GM21381 (cell line): ENCODE measurements at regions not wholly inside any gene's neighbourhood (a gene's known extent, or its start where the extent isn't known, plus 50 kb on each side); places are given as distances from the start of the nearest gene placed in this dataset.

ENCODE experiments used
- ATAC-seq: cut with Tn5 transposase; IDR thresholded peaks from one replicate; pipeline ENCODE4 v1.9.1; 2021; ENCODE audit warnings: mild to moderate bottlenecking, moderate library complexity; ENCODE audit not compliant: unreplicated experiment

GRCh38 chr6:163948250-163948649 is 533.7 kb downstream of the QKI start:
- ATAC-seq = no peak

- no peak for ATAC-seq
Measured at GRCh38 chr6:163947276-163947675, 532.8 kb downstream of the QKI start.

GRCh38 chr6:163946437-163946836 is 531.9 kb downstream of the QKI start:
- no peak for ATAC-seq

- ATAC-seq = no peak
Measured at GRCh38 chr6:163945808-163946207, 531.3 kb downstream of the QKI start.

- no peak for ATAC-seq
Measured at GRCh38 chr6:163944897-163945296, 530.4 kb downstream of the QKI start.

GRCh38 chr6:163943607-163944385 is 529.3 kb downstream of the QKI start:
- no peak for ATAC-seq

- no peak for ATAC-seq
Measured at GRCh38 chr6:163942790-163943189, 528.3 kb downstream of the QKI start.

- ATAC-seq = no peak
Measured at GRCh38 chr6:163941624-163941976, 527.1 kb downstream of the QKI start.

GRCh38 chr6:163940705-163941623 is 526.4 kb downstream of the QKI start:
- no peak for ATAC-seq

- ATAC-seq = no peak
Measured at GRCh38 chr6:163937071-163937470, 522.6 kb downstream of the QKI start.

GRCh38 chr6:163935158-163935762 is 520.7 kb downstream of the QKI start:
- ATAC-seq = no peak

- no peak for ATAC-seq
Measured at GRCh38 chr6:163930012-163930411, 515.5 kb downstream of the QKI start.

GRCh38 chr6:163929538-163929937 is 515.0 kb downstream of the QKI start:
- ATAC-seq = no peak

GRCh38 chr6:163926642-163927041 is 512.1 kb downstream of the QKI start:
- ATAC-seq = no peak

- ATAC-seq = no peak
Measured at GRCh38 chr6:163925839-163926238, 511.3 kb downstream of the QKI start.

- no peak for ATAC-seq
Measured at GRCh38 chr6:163923658-163924411, 509.3 kb downstream of the QKI start.

GRCh38 chr6:163922562-163922961 is 508.0 kb downstream of the QKI start:
- ATAC-seq = no peak

- no peak for ATAC-seq
Measured at GRCh38 chr6:163919652-163920051, 505.1 kb downstream of the QKI start.

GRCh38 chr6:163916315-163917081 is 502.0 kb downstream of the QKI start:
- no peak for ATAC-seq

- ATAC-seq = no peak
Measured at GRCh38 chr6:163915131-163915530, 500.6 kb downstream of the QKI start.
